ENCODE measurements at regions not wholly inside any gene's neighbourhood (a gene's known extent, or its start where the extent isn't known, plus 50 kb on each side); places are given as distances from the start of the nearest gene placed in this dataset.

GRCh38 chr12:89856431-89856830 lies 147.8 kb upstream of the ATP2B1 start:
- no peak for DNase-seq
- Histone ChIP-seq H3K4me3 (no peak overlapping the region), H3K36me3 (no peaks in the 10 kb centered on the region), H3K27ac (peak overlapping the region in 1 of 4 donors; percentile 22), H3K9me3 (no peaks in the 10 kb centered on the region), H3K4me1 (no peaks in the 10 kb centered on the region), H3K27me3 (no peaks in the 10 kb centered on the region)
- TF ChIP-seq, protein P1, sequence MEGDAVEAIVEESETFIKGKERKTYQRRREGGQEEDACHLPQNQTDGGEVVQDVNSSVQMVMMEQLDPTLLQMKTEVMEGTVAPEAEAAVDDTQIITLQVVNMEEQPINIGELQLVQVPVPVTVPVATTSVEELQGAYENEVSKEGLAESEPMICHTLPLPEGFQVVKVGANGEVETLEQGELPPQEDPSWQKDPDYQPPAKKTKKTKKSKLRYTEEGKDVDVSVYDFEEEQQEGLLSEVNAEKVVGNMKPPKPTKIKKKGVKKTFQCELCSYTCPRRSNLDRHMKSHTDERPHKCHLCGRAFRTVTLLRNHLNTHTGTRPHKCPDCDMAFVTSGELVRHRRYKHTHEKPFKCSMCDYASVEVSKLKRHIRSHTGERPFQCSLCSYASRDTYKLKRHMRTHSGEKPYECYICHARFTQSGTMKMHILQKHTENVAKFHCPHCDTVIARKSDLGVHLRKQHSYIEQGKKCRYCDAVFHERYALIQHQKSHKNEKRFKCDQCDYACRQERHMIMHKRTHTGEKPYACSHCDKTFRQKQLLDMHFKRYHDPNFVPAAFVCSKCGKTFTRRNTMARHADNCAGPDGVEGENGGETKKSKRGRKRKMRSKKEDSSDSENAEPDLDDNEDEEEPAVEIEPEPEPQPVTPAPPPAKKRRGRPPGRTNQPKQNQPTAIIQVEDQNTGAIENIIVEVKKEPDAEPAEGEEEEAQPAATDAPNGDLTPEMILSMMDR (IDR thresholded peaks at IDR 0.05), result no peak
- no peak for TF ChIP-seq POLR2A (IDR thresholded peaks at IDR 0.05)

GRCh38 chr12:89848732-89849131 lies 140.1 kb upstream of the ATP2B1 start:
- H3K27me3 ChIP-seq, result no peaks in the 10 kb centered on the region
- TF ChIP-seq POLR2A (IDR thresholded peaks at IDR 0.05), result no peak
- TF ChIP-seq, protein P1 (IDR thresholded peaks at IDR 0.05), result no peak
- H3K27ac ChIP-seq, result no peak overlapping the region
- no peaks in the 10 kb centered on the region for H3K4me1 ChIP-seq
- no peak overlapping the region for H3K4me3 ChIP-seq
- no peaks in the 10 kb centered on the region for H3K9me3 ChIP-seq
- no peaks in the 10 kb centered on the region for H3K36me3 ChIP-seq
- DNase-seq, result no peak

DNA sequence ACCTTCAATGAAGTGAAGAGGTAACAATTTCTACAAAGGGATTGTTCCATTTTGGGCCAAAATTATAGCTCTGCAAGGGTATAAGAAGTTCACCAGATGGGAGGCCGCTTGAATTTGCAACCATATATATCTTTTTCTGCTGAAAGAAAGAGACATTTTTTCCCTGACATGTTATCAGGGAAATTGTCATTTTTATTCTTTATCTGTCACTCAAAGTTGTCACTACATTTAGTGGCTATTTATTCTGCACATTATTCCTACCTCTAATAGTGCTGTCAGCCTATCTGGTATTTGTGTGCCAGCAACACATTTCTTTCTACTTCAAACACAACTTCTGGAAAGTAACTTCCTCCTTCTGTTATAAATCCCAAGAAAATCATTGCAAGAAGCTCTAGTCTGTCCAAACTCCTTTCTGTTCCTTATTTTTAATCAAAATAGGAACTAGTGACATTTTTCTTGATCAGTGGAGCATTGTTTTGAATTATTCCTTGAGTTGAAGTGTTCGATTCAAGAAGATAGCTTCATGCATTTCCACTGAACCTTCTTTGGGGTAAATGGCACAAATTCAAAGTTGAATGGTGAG lies 137.9 kb upstream of the ATP2B1 start:
- TF ChIP-seq, protein P1 (IDR thresholded peaks at IDR 0.05), result no peak
- TF ChIP-seq POLR2A (IDR thresholded peaks at IDR 0.05), result no peak
- H3K36me3 ChIP-seq, result no peaks in the 10 kb centered on the region
- no peaks in the 10 kb centered on the region for H3K27me3 ChIP-seq
- H3K4me3 ChIP-seq, result no peak overlapping the region
- H3K9me3 ChIP-seq, result no peaks in the 10 kb centered on the region
- no peaks in the 10 kb centered on the region for H3K4me1 ChIP-seq
- no peak overlapping the region for H3K27ac ChIP-seq
- DNase-seq, result no peak

DNA sequence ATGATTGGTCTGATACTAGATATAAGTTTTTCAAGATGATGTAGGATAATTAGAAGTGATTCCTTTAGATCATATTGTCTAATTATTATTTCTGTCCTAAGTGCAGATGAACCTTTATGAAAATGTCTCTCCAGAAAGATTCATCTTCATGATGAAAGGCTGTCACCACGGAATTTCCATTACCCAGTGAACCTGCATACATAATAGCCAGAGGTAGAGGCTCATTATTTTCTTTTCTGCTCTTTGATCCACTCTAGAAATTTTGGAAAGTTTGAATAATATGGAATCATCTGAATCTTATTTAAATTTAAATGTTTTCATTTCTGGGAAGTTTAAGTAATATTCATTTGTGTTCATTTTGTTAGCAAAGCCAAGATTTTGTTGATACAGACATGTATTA lies 137.1 kb upstream of the ATP2B1 start:
- no peak for DNase-seq
- Histone ChIP-seq H3K4me1 (no peaks in the 10 kb centered on the region), H3K4me3 (no peak overlapping the region), H3K9me3 (no peaks in the 10 kb centered on the region), H3K36me3 (no peaks in the 10 kb centered on the region), H3K27me3 (no peaks in the 10 kb centered on the region), H3K27ac (no peak overlapping the region)
- TF ChIP-seq POLR2A (IDR thresholded peaks at IDR 0.05), result no peak
- TF ChIP-seq, protein P1 (IDR thresholded peaks at IDR 0.05), result no peak

DNA sequence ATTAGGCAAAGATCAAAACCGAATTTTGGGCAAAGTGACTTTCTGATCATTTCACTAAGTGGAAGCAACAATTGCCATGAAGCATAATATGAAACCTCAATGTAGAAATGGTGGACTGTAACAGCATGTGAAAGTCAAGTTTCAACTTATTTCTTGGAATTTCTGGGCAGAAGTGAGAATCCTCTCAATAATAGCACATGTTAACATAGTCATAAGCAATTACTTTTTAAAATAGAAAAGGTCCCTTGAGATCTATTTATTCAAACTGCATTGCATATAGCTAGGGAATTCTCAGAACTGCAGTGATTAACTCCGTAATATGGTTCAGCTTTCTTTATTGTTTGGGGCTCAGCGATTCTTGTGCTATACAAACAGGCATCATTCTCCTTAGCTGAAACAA lies 136.7 kb upstream of the ATP2B1 start:
- TF ChIP-seq POLR2A (IDR thresholded peaks at IDR 0.05), result no peak
- TF ChIP-seq, protein P1 (IDR thresholded peaks at IDR 0.05), result no peak
- no peak for DNase-seq
- Histone ChIP-seq H3K27ac (no peak overlapping the region), H3K4me1 (no peaks in the 10 kb centered on the region), H3K4me3 (no peak overlapping the region), H3K27me3 (no peaks in the 10 kb centered on the region), H3K36me3 (no peaks in the 10 kb centered on the region), H3K9me3 (no peaks in the 10 kb centered on the region)

DNA sequence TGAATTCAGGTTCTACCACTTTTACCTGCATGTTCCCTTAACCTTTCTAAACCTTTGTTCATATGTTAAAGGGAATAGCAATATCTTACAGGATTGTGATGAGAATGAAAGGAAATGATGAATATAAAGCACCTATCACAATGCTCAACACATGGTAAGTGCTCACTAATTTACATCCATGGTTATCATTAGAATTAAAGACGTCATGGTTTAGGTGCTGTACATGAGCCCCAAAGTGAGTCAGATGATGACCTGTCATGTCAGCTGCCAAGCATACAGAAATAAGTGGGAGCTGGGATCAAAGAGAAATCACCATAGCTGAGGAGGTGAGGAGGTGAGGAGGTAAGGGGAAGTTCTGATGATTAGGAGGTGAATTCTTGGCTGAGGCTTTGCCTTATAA lies 135.9 kb upstream of the ATP2B1 start:
- Histone ChIP-seq H3K4me3 (no peak overlapping the region), H3K9me3 (no peaks in the 10 kb centered on the region), H3K27me3 (no peaks in the 10 kb centered on the region), H3K36me3 (no peaks in the 10 kb centered on the region), H3K27ac (no peak overlapping the region), H3K4me1 (no peaks in the 10 kb centered on the region)
- no peak for DNase-seq
- TF ChIP-seq, protein P1 (IDR thresholded peaks at IDR 0.05), result no peak
- no peak for TF ChIP-seq POLR2A (IDR thresholded peaks at IDR 0.05)
